ENCODE measurements at regions not wholly inside any gene's neighbourhood (a gene's known extent, or its start where the extent isn't known, plus 50 kb on each side); places are given as distances from the start of the nearest gene placed in this dataset.

GRCh38 chr2:19426941-19427340 lies 68.5 kb upstream of the OSR1 start:
- H3K36me3 ChIP-seq (ENCODE audit: low read depth, low read length) = no peaks in the 10 kb centered on the region
- no peak for DNase-seq
- H4K20me1 ChIP-seq (ENCODE audit: low read length) = no peaks in the 10 kb centered on the region
- ChIA-PET CTCF (no interaction called here), POLR2A (ENCODE audit: unreplicated experiment) (no interaction called here)
- H3K27ac ChIP-seq (ENCODE audit: low read length) = no peak overlapping the region
- H2AFZ ChIP-seq (ENCODE audit: low read length) = no peak overlapping the region
- BruUV-seq (replicated peaks) = no TSS peak
- H3K4me1 ChIP-seq (ENCODE audit: insufficient read depth, low read length) = no peaks in the 10 kb centered on the region
- H3K79me2 ChIP-seq (ENCODE audit: low read length) = no peaks in the 10 kb centered on the region
- no peak overlapping the region for H3K9ac ChIP-seq (ENCODE audit: low read length)
- no peaks in the 10 kb centered on the region for H3K9me2 ChIP-seq (replicated peaks; ENCODE audit: low read length)
- no peaks in the 10 kb centered on the region for H3K27me3 ChIP-seq (ENCODE audit: low read length)
- TF ChIP-seq EZH2phosphoT487 (IDR thresholded peaks at IDR 0.05; ENCODE audit: borderline replicate concordance, low read length) (no peak), EZH2 (IDR thresholded peaks at IDR 0.05; ENCODE audit: low read length, unreplicated experiment) (no peak)
- TF ChIP-seq, protein P1, sequence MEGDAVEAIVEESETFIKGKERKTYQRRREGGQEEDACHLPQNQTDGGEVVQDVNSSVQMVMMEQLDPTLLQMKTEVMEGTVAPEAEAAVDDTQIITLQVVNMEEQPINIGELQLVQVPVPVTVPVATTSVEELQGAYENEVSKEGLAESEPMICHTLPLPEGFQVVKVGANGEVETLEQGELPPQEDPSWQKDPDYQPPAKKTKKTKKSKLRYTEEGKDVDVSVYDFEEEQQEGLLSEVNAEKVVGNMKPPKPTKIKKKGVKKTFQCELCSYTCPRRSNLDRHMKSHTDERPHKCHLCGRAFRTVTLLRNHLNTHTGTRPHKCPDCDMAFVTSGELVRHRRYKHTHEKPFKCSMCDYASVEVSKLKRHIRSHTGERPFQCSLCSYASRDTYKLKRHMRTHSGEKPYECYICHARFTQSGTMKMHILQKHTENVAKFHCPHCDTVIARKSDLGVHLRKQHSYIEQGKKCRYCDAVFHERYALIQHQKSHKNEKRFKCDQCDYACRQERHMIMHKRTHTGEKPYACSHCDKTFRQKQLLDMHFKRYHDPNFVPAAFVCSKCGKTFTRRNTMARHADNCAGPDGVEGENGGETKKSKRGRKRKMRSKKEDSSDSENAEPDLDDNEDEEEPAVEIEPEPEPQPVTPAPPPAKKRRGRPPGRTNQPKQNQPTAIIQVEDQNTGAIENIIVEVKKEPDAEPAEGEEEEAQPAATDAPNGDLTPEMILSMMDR (conservative IDR thresholded peaks at IDR 0.05; ENCODE audit: low read depth, low read length) = no peak
- intact Hi-C loops (cut with micrococcal nuclease) = no loop called here
- no peak overlapping the region for H3K4me2 ChIP-seq (ENCODE audit: low read length)
- no peaks in the 10 kb centered on the region for H3K9me3 ChIP-seq (ENCODE audit: low read length)
- no peak overlapping the region for H3K4me3 ChIP-seq (ENCODE audit: low read length)
- no peaks in the 10 kb centered on the region for H3F3A ChIP-seq (ENCODE audit: low read length, unreplicated experiment)
- no peak for ATAC-seq

GRCh38 chr2:19426144-19426543 lies 67.7 kb upstream of the OSR1 start:
- Histone ChIP-seq H3K4me2 (ENCODE audit: low read length) (no peak overlapping the region), H3K9ac (ENCODE audit: low read length) (no peak overlapping the region), H3K9me3 (ENCODE audit: low read length) (no peaks in the 10 kb centered on the region), H3K27ac (ENCODE audit: low read length) (no peak overlapping the region), H3F3A (ENCODE audit: low read length, unreplicated experiment) (no peaks in the 10 kb centered on the region), H3K27me3 (ENCODE audit: low read length) (no peaks in the 10 kb centered on the region), H4K20me1 (ENCODE audit: low read length) (no peaks in the 10 kb centered on the region), H3K4me3 (ENCODE audit: low read length) (no peak overlapping the region), H3K36me3 (ENCODE audit: low read depth, low read length) (no peaks in the 10 kb centered on the region), H3K4me1 (ENCODE audit: insufficient read depth, low read length) (no peaks in the 10 kb centered on the region), H3K79me2 (ENCODE audit: low read length) (no peaks in the 10 kb centered on the region), H3K9me2 (replicated peaks; ENCODE audit: low read length) (no peaks in the 10 kb centered on the region), H2AFZ (ENCODE audit: low read length) (no peak overlapping the region)
- ChIA-PET CTCF (no interaction called here), POLR2A (ENCODE audit: unreplicated experiment) (no interaction called here)
- DNase-seq = no peak
- no TSS peak for BruUV-seq (replicated peaks)
- no peak for TF ChIP-seq EZH2phosphoT487 (IDR thresholded peaks at IDR 0.05; ENCODE audit: borderline replicate concordance, low read length)
- TF ChIP-seq EZH2 (IDR thresholded peaks at IDR 0.05; ENCODE audit: low read length, unreplicated experiment) = no peak
- TF ChIP-seq, protein P1 (conservative IDR thresholded peaks at IDR 0.05; ENCODE audit: low read depth, low read length) = no peak
- intact Hi-C loops (cut with micrococcal nuclease) = no loop called here
- no peak for ATAC-seq

DNA sequence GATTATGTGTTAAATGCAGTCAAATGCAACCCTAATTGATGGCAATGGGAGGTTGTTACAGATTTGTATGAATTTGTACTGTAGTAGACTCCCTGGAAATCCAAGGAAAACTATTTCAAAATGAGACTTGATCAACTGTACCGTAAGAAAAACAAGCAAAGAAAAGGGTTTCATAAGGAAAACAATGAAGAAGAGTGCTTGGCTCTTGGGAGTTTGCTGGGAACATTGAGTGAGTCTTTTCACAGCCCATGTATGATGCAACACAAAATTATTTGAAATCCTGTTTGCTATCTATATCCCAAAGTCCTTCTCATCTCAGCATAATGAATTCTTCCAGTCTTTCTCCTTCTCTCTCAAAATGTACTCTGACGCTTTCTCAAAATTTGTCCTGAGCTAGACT lies 67.0 kb upstream of the OSR1 start:
- H3K79me2 ChIP-seq (ENCODE audit: low read length) = no peaks in the 10 kb centered on the region
- no peaks in the 10 kb centered on the region for H4K20me1 ChIP-seq (ENCODE audit: low read length)
- CTCF ChIA-PET = no interaction called here
- H3K27me3 ChIP-seq (ENCODE audit: low read length) = no peaks in the 10 kb centered on the region
- no peaks in the 10 kb centered on the region for H3K36me3 ChIP-seq (ENCODE audit: low read depth, low read length)
- no peak overlapping the region for H3K4me2 ChIP-seq (ENCODE audit: low read length)
- BruUV-seq (replicated peaks) = no TSS peak
- H3K9ac ChIP-seq (ENCODE audit: low read length) = no peak overlapping the region
- no peaks in the 10 kb centered on the region for H3K9me2 ChIP-seq (replicated peaks; ENCODE audit: low read length)
- intact Hi-C loops (cut with micrococcal nuclease) = no loop called here
- no peak overlapping the region for H3K27ac ChIP-seq (ENCODE audit: low read length)
- POLR2A ChIA-PET (ENCODE audit: unreplicated experiment) = no interaction called here
- TF ChIP-seq EZH2phosphoT487 (IDR thresholded peaks at IDR 0.05; ENCODE audit: borderline replicate concordance, low read length) = no peak
- no peaks in the 10 kb centered on the region for H3K9me3 ChIP-seq (ENCODE audit: low read length)
- H3F3A ChIP-seq (ENCODE audit: low read length, unreplicated experiment) = no peaks in the 10 kb centered on the region
- H3K4me1 ChIP-seq (ENCODE audit: insufficient read depth, low read length) = no peaks in the 10 kb centered on the region
- ATAC-seq = no peak
- no peak overlapping the region for H2AFZ ChIP-seq (ENCODE audit: low read length)
- H3K4me3 ChIP-seq (ENCODE audit: low read length) = no peak overlapping the region
- DNase-seq = no peak

All from PC-3 (cell line).